ENCODE measurements at regions not wholly inside any gene's neighbourhood (a gene's known extent, or its start where the extent isn't known, plus 50 kb on each side); places are given as distances from the start of the nearest gene placed in this dataset.
"Not testable (repeated sequence)": the region's sequence is repeated elsewhere in the genome, so short reads cannot be mapped to it uniquely, and the experiment has no call there.

- in situ Hi-C loops (cut with MboI) (no loop called here), intact Hi-C loops (cut with micrococcal nuclease; ENCODE audit: unreplicated experiment) (no loop called here)
- ChIA-PET SMC1A (ENCODE audit: uncharacterized antibody, unreplicated experiment) (no interaction called here), RAD21 (ENCODE audit: unreplicated experiment) (no interaction called here), POLR2A (no interaction called here), CTCF (no interaction called here)
- no peak overlapping the region for H3K9ac ChIP-seq (ENCODE audit: control insufficient read depth, insufficient read depth, low read length)
- no peaks in the 10 kb centered on the region for H3K36me3 ChIP-seq (ENCODE audit: control insufficient read depth in 2 of 2, insufficient read depth in 2 of 2, low read length in 1 of 2)
- BruUV-seq (replicated peaks), result no TSS peak
- no peaks in the 10 kb centered on the region for H3K4me1 ChIP-seq (ENCODE audit: control insufficient read depth, insufficient read depth, low read length)
- H3K4me2 ChIP-seq (ENCODE audit: control insufficient read depth, insufficient read depth), result no peak overlapping the region
- ATAC-seq, result no peak
- H3K79me2 ChIP-seq (ENCODE audit: control insufficient read depth, insufficient read depth, low read length), result no peaks in the 10 kb centered on the region
- FAIRE-seq, result no peak
- TF ChIP-seq POLR2AphosphoS2 (IDR thresholded peaks at IDR 0.05; ENCODE audit: low read depth, low read length), result no peak
- no peak for TF ChIP-seq GATAD2B (conservative IDR thresholded peaks at IDR 0.05; ENCODE audit: low read depth)
- TF ChIP-seq NR2C1 (IDR thresholded peaks at IDR 0.05), result no peak
- no peak for TF ChIP-seq ZNF207 (IDR thresholded peaks at IDR 0.05; ENCODE audit: borderline replicate concordance)
- TF ChIP-seq KAT2A (conservative IDR thresholded peaks at IDR 0.05; ENCODE audit: control insufficient read depth, low read depth, low read length), result no peak
- no peak for TF ChIP-seq CHD1 (IDR thresholded peaks at IDR 0.05; ENCODE audit: low read depth, low read length)
- TF ChIP-seq YBX1 (IDR thresholded peaks at IDR 0.05), result no peak
- TF ChIP-seq NR2C2 (IDR thresholded peaks at IDR 0.05; ENCODE audit: borderline replicate concordance, control insufficient read depth, insufficient read length, low read depth), result no peak
- no peak for TF ChIP-seq YY1 (IDR thresholded peaks at IDR 0.05; ENCODE audit: low read depth, low read length)
- no peak for TF ChIP-seq MYB (IDR thresholded peaks at IDR 0.05; ENCODE audit: borderline replicate concordance, low read depth, low read length)
- TF ChIP-seq DPF2 (IDR thresholded peaks at IDR 0.05), result no peak
- TF ChIP-seq POU2F2 (IDR thresholded peaks at IDR 0.05; ENCODE audit: borderline replicate concordance, low read depth, low read length), result no peak
- no peak for TF ChIP-seq SUZ12 (IDR thresholded peaks at IDR 0.05; ENCODE audit: unreplicated experiment)
- no peak for TF ChIP-seq BHLHE40 (IDR thresholded peaks at IDR 0.05; ENCODE audit: borderline replicate concordance in 1 of 2, low read depth in 2 of 2, low read length in 1 of 2)
- TF ChIP-seq, protein P1, sequence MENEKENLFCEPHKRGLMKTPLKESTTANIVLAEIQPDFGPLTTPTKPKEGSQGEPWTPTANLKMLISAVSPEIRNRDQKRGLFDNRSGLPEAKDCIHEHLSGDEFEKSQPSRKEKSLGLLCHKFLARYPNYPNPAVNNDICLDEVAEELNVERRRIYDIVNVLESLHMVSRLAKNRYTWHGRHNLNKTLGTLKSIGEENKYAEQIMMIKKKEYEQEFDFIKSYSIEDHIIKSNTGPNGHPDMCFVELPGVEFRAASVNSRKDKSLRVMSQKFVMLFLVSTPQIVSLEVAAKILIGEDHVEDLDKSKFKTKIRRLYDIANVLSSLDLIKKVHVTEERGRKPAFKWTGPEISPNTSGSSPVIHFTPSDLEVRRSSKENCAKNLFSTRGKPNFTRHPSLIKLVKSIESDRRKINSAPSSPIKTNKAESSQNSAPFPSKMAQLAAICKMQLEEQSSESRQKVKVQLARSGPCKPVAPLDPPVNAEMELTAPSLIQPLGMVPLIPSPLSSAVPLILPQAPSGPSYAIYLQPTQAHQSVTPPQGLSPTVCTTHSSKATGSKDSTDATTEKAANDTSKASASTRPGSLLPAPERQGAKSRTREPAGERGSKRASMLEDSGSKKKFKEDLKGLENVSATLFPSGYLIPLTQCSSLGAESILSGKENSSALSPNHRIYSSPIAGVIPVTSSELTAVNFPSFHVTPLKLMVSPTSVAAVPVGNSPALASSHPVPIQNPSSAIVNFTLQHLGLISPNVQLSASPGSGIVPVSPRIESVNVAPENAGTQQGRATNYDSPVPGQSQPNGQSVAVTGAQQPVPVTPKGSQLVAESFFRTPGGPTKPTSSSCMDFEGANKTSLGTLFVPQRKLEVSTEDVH (IDR thresholded peaks at IDR 0.05; ENCODE audit: low read depth, partially characterized antibody), result no peak
- no peak for TF ChIP-seq BACH1 (IDR thresholded peaks at IDR 0.05; ENCODE audit: borderline replicate concordance)
- no peak for TF ChIP-seq SPI1 (IDR thresholded peaks at IDR 0.05; ENCODE audit: borderline replicate concordance, insufficient read depth, low read depth, low read length)
- TF ChIP-seq GABPA (IDR thresholded peaks at IDR 0.05; ENCODE audit: low read depth), result no peak
- H2AFZ ChIP-seq (ENCODE audit: control insufficient read depth, low read depth, low read length), result no peak overlapping the region
- H3K27me3 ChIP-seq (replicated peaks in 1 of 2; ENCODE audit: control insufficient read depth in 2 of 2, insufficient read depth in 2 of 2, low read length in 1 of 2), result no peaks in the 10 kb centered on the region
- no peak for DNase-seq (ENCODE audit: low read depth, low spot score)
- H4K20me1 ChIP-seq (ENCODE audit: control insufficient read depth, insufficient read depth), result no peaks in the 10 kb centered on the region
- no peaks in the 10 kb centered on the region for H3K9me3 ChIP-seq (replicated peaks; ENCODE audit: control insufficient read depth, insufficient read depth, low read length)
- no peak overlapping the region for H3K4me3 ChIP-seq
- no peak overlapping the region for H3K27ac ChIP-seq (ENCODE audit: control insufficient read depth, insufficient read depth)
These were observed 947.3 kb upstream of the TMEFF2 start for GRCh38 chr2:193141998-193142397.

GRCh38 chr2:193140895-193141294 lies 946.2 kb upstream of the TMEFF2 start:
- H3K9ac ChIP-seq (ENCODE audit: control insufficient read depth, insufficient read depth, low read length); H3K4me3 ChIP-seq; RAD21 ChIA-PET (ENCODE audit: unreplicated experiment); H3K4me1 ChIP-seq (ENCODE audit: control insufficient read depth, insufficient read depth, low read length); BruUV-seq (replicated peaks); H3K36me3 ChIP-seq (ENCODE audit: control insufficient read depth in 2 of 2, insufficient read depth in 2 of 2, low read length in 1 of 2); H3K9me3 ChIP-seq (replicated peaks; ENCODE audit: control insufficient read depth, insufficient read depth, low read length); DNase-seq (ENCODE audit: low read depth, low spot score); POLR2A ChIA-PET; H3K27me3 ChIP-seq (replicated peaks in 1 of 2; ENCODE audit: control insufficient read depth in 2 of 2, insufficient read depth in 2 of 2, low read length in 1 of 2); H3K79me2 ChIP-seq (ENCODE audit: control insufficient read depth, insufficient read depth, low read length); SMC1A ChIA-PET (ENCODE audit: uncharacterized antibody, unreplicated experiment); FAIRE-seq; CTCF ChIA-PET; intact Hi-C loops (cut with micrococcal nuclease; ENCODE audit: unreplicated experiment); H3K27ac ChIP-seq (ENCODE audit: control insufficient read depth, insufficient read depth); H2AFZ ChIP-seq (ENCODE audit: control insufficient read depth, low read depth, low read length); H3K4me2 ChIP-seq (ENCODE audit: control insufficient read depth, insufficient read depth); H4K20me1 ChIP-seq (ENCODE audit: control insufficient read depth, insufficient read depth); ATAC-seq; in situ Hi-C loops (cut with MboI): not testable (repeated sequence)
- 60% methylated on average over 1 of the region's 1 CpG for WGBS (ENCODE audit: insufficient coverage, insufficient replicate concordance, low lambda C conversion rate, missing lambda C conversion rate)

Measured in GM12878 (cell line).